ENCODE measurements at regions not wholly inside any gene's neighbourhood (a gene's known extent, or its start where the extent isn't known, plus 50 kb on each side); places are given as distances from the start of the nearest gene placed in this dataset.

- TF ChIP-seq CTCF (optimal IDR thresholded peaks at IDR 0.05 in 1 of 3, IDR thresholded peaks at IDR 0.05 in 1 of 3, conservative IDR thresholded peaks at IDR 0.05 in 1 of 3; ENCODE audit: extremely low read depth in 1 of 3, insufficient read depth in 2 of 3, low read length in 3 of 3) (no peak), EZH2 (IDR thresholded peaks at IDR 0.05; ENCODE audit: low read length) (no peak)
Observed at GRCh38 chrX:124467202-124467601, 120.8 kb downstream of the SH2D1A start.
